ENCODE measurements at regions not wholly inside any gene's neighbourhood (a gene's known extent, or its start where the extent isn't known, plus 50 kb on each side); places are given as distances from the start of the nearest gene placed in this dataset.

DNA sequence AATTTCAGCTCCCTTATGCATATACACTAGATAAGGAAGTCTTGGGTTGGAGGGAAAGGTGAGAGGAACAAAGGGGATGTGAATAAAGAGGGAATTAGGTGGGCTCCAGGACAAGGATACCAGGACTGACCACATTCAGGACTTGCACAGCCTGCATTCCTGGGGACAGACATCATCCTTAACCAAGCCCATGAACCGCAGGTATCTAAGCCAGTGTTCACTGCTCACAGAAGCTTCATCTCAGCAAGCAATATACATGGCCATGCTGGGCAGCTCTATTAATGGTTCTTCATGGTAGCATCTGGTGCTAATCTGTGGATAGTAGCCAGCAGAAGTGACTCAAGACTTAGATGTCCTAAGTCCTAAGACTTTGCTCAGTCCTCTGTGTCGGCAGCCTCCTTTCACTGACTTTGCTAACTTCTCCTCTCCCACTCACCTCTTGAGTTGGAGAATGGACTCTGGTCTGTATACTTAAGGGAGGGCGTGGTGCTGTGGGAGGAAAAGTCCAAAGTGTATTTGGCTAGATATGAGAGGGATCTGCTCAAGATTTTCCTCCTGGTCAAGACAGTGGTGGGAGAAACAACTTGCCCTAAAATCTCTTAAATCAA lies 136.1 kb downstream of the ASCL1 start:
- peak; percentile 6 for DNase-seq (ENCODE audit: low read depth)

DNA sequence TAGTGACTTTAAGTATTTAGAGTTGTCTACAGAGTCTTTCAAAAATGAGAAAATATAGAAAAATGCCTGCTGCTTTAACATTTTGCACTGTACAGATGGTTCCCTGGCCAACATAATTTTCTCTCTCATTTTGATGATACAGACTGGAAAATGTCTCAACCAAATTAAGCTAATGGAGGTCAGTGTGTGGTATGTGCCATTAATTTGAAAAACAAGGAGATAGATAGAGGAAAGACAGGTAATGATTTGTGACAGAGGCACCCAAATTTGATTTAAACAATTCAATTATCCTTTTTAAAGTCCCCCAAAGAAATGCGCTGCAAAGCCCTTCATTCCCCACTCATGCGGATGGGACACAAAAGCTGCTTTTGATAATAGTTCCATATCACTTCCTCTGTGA lies 140.0 kb downstream of the ASCL1 start:
- no peak for DNase-seq (ENCODE audit: low read depth)

DNA sequence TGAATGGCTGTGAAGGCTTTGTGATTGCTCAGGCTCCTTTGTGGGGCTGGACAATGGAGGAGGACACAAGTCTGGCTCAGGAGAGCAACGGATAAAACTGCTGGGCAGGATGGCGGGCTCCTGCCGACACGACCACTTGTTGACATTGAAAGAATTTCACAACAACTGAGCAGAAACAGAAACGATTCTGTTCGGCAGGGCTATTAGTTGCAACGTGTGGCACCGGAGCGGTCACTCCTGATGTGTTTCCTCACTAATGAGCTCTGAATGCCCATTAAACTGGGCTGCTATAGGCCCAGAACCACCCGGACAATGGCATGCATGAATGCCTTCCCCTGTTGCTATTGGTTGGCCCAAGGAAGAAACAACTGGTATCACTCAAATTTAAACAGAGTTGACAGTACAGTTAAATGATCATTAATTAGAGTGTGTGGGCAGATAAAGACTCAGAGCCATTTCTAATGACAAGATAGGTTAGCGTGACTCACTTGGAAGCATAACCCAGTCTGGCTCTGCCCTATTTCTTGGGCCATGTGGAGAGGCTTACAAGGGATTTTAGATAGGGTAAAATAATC lies 142.9 kb downstream of the ASCL1 start:
- DNase-seq (ENCODE audit: low read depth): no peak

DNA sequence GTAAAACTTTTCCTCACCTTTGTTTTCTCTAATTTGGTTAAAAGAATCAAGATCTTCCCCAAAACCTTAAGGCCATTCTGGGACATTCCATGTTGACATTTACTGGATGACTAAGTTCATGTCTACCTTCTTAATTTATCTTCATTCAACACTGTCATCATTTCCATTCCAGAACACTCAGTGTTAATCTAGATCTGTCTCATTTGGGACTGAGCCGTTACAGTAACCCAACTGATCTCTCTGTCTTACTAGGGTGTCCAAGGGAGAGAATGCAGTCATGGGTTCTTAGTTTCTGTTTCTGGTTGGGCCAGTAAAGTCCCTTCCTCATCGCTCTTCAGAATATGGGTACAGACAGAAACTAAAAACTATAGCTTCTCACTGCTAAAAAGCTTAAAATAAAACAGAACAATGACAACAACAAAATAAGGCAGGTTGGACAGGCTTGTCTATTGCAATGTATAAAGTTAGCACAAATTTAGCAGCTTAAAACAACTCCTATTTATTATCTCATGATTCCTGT lies 144.8 kb downstream of the ASCL1 start:
- no peak for DNase-seq (ENCODE audit: low read depth)

DNA sequence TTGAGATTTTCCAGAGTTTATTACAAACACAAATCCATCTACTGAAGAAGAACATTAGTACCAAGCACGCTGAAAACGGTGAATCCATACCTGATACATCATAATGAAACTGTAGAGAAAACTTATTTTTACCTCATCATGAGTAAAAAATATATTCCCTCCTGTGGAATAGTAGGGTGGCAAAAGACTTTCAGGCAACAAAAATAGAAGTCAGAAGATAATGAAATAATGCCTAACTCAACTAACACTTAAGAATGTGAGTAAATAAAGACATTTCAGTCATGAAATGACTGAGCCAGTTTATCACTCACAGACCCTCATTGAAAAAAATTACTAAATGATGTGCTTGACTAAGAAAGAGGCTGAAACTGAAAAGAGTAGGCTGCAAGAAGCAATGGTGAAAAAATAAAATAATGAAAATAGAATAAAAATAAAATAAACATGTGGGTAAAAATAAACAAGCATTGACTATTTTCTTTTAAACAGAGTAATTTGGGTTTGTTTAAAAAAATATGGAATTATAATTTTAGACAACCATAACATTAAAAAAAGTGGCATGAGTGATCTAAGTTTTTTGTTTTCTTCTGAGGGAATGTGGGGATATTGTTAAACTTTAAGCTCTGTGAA lies 148.6 kb downstream of the ASCL1 start:
- DNase-seq (ENCODE audit: low read depth): no peak

DNA sequence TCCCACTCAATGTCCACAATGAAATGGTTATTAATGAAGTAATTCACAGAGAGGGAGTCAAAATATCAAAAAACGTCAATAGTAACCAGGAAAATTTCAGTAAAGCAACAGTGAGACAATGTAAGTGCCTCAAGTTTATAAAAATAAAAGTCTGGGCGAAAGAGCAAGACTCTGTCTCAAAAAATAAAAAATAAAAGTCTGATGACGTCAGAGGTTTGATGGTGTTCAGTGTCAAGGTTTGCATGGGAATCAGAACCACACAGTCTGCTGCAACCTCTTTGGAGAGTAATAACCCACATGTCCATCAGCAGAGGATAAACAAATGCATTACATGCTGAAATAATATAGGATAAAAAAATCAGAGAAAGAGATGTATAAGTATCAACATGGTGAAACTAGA lies 152.4 kb downstream of the ASCL1 start:
- DNase-seq (ENCODE audit: low read depth): no peak

DNA sequence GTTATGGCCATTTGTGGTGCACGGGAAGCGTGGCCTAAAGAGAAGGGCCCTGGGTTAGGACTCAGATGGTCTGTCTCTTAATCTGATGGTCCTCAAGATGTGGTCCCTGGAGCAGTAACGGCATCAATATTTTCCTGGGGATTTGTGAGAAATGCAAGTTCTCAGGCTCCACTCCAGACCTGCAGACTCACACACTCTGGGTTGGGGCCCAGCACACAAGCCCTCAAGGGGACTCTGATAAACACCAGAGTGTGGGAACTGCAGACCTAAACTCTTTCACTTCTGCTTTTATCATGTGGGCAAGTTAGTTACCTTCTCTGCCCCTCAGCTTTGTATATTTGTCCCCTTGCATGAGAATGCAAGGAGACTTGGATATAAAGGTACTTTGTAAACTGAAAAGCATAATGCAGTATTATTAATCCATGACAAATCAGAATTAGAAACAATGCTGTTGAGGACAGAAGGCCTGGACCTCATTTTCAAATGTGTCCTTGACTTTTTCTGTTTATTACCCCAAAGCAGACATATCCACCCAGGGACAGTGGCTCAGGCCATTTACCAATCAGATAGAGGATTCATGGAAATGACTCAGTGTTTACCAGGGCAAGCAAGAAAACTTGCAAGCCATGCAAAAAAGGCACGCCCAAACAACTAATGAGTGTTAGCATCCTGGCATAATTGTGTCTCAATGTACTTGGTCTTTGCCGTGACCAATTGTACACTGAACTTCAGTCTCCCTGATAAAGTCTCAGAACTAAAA lies 157.0 kb downstream of the ASCL1 start:
- no peak for DNase-seq (ENCODE audit: low read depth)

DNA sequence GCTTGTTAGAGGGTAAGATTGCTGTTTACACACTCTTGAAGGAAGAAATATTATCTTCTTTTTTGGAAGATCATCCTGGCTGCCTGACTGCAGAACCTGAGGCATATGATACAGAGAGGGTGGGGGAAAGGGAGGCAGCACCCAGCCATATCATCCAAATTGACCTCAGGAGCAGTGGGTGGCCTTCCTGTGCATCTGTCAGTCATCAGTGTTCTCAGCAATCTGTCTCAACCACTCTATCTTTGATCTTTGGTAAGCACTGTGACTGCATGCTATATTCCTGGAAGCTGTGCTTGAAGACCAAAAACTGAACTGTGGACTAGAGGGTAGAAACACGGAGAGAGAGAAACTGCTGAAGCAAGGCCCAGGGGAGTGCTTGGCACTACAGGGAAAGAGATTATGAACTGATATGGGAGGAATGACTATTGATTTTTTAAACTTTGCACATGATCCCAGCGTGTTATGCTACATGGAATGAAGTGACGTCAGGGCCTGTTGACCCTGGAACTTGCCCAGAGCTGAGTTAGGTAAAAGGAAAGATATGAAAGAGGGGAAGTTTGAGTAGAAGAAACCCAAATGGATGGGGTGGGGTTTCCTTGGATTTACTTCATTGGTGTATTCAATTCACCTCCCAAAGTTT lies 171.5 kb downstream of the ASCL1 start:
- no peak for DNase-seq (ENCODE audit: low read depth)

DNA sequence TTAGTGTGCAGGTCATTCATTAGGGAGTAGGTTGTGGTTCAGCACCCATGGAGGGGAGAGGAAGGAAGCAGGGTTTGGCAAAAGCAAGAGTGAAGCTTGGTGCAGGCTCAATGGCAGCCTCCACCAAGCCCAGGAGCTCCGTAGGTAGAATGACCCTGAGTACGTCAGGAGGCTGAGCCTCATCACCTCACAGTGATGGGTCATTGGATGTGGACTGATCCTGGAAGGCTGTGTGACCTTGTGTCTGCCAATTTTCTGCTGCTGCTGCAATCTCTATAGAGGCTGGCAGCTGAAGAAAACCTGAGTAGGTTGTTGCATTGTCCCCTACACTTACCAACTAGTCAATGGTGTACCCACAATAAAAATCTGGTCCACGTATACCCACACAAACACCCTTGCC lies 173.1 kb downstream of the ASCL1 start:
- DNase-seq (ENCODE audit: low read depth): no peak

DNA sequence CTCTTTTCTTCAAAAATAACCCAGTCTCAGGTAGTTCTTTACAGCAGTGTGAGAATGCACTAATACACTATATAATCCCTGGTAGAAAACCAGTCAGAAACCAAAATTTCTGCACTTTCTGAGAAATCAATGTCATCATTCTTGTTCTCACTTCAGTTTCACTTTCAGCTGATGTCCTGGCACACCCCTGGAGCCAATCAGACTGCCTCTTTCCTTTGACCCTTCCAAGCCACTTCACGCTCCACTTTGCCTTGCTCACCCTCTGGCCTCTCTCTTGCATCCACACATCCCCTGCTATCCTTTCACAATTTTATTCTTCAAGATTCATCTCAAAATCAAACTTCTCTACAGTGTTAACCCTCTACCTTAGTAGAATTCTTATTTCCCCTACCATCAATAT lies 181.1 kb downstream of the ASCL1 start:
- no peak for DNase-seq (ENCODE audit: low read depth)

DNA sequence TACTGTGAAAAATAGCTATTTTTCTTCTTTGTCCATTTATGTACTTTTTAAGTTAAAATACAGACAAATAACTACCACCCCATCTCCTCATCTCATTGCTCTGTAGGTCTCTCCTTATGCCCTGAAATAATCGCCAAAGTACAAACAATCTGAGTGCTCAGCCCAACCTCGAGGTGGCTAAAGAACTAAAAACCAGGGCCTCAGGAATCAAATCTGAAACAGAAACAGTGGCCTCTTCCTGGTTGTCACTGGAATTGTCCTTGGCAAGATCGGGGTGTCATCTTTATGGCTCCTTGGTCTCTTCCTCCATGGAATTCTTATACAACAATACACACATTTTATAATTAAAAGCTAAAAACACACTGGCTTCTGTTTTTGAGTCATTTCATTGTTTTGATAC lies 182.4 kb downstream of the ASCL1 start:
- DNase-seq (ENCODE audit: low read depth): no peak

DNA sequence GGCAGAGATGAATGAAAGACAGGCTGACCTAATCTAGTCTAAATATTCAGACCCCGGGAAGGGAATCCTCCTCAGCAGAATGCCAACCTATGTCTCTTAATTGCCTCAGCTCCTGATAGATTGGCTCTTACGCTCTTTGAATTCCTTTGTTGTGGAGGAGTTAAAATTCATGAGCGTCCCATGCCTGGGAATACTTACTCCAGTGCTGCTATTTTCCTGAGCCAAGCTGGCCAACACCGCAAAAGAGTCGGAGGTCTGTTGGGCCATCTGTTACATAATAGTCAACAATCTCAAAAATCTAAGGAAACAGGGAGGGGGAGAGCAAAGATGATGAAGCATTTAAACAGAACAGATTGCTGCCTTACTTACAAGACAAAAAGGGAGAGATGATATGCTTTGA lies 182.8 kb downstream of the ASCL1 start:
- DNase-seq (ENCODE audit: low read depth): no peak

DNA sequence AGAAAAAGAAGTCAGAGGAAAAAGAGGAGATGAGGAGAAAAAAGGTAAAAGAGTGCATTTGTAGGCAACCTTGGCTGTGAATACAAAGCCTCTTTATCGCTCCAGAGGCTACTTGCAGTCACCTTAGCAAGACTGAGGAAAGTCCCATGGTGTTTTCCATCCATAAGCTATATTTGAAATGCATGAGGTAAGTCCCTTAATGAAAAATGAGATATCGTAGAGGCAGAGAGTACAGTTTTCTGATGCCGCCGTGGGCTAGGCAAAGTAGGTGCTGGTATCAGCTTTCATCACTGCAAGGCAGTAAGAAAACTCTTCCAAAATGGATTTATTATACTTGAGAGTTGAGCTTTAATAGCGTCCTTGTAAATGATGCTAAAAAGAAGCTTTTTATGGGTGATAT lies 186.8 kb downstream of the ASCL1 start:
- DNase-seq (ENCODE audit: low read depth): no peak

DNA sequence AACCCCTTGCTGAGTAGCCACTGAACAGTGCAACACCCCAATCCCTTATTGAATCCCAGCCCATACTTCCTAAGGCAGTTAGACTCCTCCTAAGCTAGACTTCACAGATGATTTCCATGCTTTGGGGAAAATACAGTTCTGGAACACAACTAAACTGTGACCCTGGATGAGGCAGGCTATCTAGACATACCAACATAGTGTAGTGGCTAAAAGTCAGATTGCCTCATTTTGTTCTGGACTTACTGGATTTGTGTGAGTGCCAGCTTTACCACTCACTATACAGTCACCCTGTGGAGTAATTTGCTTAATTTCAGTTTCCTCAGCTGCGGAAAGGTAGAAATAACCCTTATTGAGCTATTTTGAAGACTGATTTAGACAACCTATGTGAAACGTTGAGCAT lies 203.1 kb downstream of the ASCL1 start:
- DNase-seq (ENCODE audit: low read depth): no peak

DNA sequence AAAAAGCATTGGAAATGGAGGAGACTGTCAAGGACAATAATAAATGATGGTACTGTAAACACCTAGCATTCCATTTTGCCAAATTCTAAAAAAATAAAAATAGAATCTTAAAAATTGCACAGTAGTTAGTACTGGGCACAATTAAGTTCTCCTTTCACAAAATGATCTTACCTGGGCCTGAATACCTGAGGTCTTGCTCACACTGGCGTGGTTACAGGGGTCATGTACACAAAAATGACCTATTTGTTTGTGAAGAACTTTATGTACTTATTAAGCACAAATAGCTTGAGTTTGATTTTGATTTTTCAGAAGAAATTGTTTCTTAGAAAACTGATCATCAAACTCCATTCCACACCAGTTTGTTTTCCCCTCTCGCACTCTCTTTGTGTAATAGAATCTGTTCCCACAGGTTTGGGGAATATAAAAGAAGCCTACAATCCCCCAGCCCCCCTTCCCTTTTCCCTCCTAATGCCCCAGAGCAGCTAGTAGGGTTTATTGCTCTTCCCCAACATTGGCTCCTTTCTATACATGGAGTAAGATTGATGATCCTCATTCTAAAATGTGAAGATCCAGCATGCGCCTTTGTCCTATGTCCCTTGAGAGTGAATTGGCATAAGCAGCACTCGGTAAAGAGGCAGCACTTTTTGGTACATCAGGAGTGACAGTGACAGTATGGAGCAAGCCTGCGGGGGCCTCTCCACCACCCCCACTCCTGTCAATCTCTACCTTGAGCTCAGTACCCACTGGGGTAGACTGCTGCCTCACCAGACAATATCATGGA lies 204.3 kb downstream of the ASCL1 start:
- no peak for DNase-seq (ENCODE audit: low read depth)

DNA sequence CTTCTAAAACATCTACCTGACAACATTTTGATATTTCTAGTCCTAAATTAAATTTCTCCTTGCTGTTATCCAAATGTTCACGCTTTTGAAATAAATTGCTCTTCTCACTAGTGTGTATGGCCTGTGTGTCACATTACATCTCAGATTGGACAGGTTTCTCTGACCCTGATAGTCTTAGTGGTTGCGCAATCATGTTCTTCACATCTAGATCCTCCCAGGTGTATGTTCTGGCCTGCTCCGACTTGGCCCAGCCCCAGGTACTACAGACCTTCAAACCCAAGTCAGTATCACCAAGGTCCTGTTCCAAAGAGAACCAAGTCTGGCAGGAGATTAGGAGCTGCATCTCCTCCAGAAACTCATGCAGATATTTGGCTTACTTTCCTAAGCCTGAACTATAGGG lies 209.5 kb downstream of the ASCL1 start:
- no peak for DNase-seq (ENCODE audit: low read depth)

DNA sequence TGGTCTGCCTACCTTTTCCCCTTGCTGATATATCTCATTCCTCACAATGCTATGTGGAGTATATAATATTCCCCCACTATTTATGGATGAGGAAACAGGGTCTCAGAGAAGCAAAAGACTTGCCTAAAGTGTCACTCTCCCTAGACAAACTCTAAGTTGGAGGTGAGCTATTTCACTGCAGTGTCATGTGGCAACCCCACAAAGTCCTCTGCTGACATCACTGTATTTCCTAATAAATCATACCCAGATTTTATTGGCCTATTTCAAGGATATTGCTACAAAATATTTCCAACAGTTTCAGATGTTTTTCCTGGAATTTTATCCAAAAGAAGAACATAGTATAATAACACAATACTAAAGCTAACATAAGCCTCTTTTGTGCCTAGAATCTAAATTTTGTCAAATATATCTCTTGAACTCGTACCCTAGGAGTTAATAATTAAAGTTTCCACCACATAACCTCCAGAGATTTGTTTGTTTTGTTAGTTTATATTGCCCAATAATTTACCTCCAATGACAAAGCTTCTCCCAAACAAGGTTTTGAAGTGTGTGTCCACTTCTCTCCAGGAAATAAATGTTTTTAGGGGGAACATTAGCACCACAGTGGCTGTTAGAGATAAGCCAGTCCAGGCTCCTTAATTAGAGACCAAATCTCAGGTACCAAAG lies 215.1 kb downstream of the ASCL1 start:
- DNase-seq (ENCODE audit: low read depth): no peak

DNA sequence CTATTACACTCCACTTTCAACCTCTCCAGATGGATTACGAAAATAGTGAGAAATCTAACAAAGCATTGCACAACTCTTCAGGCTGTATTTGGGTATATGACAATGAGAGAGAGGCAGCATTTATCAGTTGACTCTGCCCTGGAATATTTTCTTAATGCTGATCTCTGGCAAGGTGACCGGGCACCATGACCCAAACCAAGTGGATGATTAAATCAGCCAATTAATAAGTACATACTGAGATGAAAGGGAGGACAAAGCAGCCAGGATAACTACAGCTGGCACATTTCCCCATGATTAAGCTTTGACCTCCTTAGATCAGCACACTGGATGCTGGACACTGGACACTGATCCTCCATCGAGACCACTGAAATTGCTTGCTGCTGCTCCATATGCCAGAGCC lies 218.2 kb downstream of the ASCL1 start:
- DNase-seq (ENCODE audit: low read depth): no peak

DNA sequence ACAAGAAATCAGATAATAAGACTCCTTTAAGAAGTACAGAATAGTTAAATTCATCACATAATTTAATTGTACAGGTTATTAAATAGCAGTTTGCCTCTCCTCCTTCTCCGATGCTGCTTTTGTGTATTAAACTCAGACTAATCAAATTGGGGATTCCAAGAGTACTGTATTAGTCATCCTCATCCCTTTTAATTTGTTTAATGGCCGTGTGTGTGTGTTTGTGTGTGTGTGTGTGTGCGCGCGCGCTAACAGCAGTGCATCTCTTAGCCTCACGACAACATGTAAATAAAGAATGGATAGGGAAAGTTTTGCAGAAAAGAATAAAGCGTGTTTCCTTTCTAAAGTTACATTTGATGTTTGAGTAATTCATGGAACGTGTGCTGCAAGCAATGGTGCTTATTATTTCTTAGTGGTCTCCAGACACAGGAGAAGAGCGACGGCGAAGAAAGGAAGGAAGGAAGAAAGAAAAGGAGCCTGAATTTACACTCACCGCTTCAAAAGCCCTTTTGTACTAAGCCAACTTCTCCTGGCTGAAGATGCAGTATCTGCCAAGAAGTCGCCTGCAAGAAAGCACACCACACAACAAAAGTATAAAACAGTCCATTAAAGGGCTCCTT lies 220.3 kb downstream of the ASCL1 start:
- DNase-seq (ENCODE audit: low read depth): no peak

Measured in HT1080 (cell line).